ENCODE measurements at regions not wholly inside any gene's neighbourhood (a gene's known extent, or its start where the extent isn't known, plus 50 kb on each side); places are given as distances from the start of the nearest gene placed in this dataset.

DNA sequence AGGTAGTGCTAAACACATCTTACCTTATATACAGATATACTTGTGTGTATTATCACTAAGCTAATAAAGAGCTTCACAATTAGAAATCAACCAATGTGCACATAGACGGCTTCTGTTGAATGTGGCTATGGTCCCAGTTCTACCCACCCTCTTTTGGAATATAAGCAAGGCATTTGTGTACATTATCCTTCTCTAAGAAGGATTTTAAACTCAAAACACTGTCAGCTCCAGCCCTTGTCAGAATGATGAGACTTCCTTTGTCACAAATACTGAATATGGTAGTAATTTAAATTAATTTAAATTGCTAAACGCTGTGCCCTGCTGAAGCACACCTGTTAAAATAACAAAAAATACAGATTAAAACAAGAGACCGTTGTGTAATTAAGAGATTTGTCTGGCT is 107.9 kb upstream of the GRAMD2B start:
- TF ChIP-seq, protein P1, sequence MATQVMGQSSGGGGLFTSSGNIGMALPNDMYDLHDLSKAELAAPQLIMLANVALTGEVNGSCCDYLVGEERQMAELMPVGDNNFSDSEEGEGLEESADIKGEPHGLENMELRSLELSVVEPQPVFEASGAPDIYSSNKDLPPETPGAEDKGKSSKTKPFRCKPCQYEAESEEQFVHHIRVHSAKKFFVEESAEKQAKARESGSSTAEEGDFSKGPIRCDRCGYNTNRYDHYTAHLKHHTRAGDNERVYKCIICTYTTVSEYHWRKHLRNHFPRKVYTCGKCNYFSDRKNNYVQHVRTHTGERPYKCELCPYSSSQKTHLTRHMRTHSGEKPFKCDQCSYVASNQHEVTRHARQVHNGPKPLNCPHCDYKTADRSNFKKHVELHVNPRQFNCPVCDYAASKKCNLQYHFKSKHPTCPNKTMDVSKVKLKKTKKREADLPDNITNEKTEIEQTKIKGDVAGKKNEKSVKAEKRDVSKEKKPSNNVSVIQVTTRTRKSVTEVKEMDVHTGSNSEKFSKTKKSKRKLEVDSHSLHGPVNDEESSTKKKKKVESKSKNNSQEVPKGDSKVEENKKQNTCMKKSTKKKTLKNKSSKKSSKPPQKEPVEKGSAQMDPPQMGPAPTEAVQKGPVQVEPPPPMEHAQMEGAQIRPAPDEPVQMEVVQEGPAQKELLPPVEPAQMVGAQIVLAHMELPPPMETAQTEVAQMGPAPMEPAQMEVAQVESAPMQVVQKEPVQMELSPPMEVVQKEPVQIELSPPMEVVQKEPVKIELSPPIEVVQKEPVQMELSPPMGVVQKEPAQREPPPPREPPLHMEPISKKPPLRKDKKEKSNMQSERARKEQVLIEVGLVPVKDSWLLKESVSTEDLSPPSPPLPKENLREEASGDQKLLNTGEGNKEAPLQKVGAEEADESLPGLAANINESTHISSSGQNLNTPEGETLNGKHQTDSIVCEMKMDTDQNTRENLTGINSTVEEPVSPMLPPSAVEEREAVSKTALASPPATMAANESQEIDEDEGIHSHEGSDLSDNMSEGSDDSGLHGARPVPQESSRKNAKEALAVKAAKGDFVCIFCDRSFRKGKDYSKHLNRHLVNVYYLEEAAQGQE (IDR thresholded peaks at IDR 0.05; ENCODE audit: low read depth, low read length): no peak
- TF ChIP-seq BMI1 (IDR thresholded peaks at IDR 0.05; ENCODE audit: borderline replicate concordance): no peak
- TF ChIP-seq, protein P2, sequence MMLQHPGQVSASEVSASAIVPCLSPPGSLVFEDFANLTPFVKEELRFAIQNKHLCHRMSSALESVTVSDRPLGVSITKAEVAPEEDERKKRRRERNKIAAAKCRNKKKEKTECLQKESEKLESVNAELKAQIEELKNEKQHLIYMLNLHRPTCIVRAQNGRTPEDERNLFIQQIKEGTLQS (IDR thresholded peaks at IDR 0.05; ENCODE audit: borderline replicate concordance, extremely low read depth, low read depth, low read length): no peak
- TF ChIP-seq SUPT20H (IDR thresholded peaks at IDR 0.05; ENCODE audit: borderline replicate concordance, control insufficient read depth, low read depth, low read length): no peak
- no peak for TF ChIP-seq TARDBP (IDR thresholded peaks at IDR 0.05; ENCODE audit: borderline replicate concordance)
- no peak for TF ChIP-seq ESRRA (IDR thresholded peaks at IDR 0.05; ENCODE audit: low read length)
- no peak for TF ChIP-seq SUZ12 (IDR thresholded peaks at IDR 0.05; ENCODE audit: unreplicated experiment)
- TF ChIP-seq POLR2A (IDR thresholded peaks at IDR 0.05; ENCODE audit: low read depth, low read length): no peak
- TF ChIP-seq TCF12 (IDR thresholded peaks at IDR 0.05; ENCODE audit: low read depth, low read length): no peak
- no peak for TF ChIP-seq FOXM1 (IDR thresholded peaks at IDR 0.05; ENCODE audit: low read depth, low read length)

Data from GM12878 (cell line).